ENCODE measurements at regions not wholly inside any gene's neighbourhood (a gene's known extent, or its start where the extent isn't known, plus 50 kb on each side); places are given as distances from the start of the nearest gene placed in this dataset.

DNA sequence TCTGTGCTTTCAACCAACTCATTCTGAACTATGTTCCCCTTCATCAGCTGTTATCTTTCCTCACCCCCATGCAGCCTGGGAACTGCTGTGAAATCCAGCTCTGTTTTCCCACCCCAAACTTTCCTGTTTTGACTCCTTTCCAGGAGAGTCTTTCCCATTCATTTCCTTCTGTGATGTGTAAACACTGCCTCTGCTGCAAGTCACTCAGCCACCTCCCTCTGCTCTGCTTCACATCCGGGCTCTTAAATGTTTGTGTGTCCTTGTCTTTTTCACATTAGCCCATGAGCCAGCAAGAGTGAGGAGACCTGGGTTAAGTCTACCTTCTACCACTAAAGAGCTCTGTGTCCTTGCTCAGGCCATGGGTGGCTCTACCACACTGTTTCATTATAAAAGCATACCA lies 137.5 kb downstream of the ICE1 start:
- DNase-seq (ENCODE audit: low read depth): no peak
- TF ChIP-seq, protein P1, sequence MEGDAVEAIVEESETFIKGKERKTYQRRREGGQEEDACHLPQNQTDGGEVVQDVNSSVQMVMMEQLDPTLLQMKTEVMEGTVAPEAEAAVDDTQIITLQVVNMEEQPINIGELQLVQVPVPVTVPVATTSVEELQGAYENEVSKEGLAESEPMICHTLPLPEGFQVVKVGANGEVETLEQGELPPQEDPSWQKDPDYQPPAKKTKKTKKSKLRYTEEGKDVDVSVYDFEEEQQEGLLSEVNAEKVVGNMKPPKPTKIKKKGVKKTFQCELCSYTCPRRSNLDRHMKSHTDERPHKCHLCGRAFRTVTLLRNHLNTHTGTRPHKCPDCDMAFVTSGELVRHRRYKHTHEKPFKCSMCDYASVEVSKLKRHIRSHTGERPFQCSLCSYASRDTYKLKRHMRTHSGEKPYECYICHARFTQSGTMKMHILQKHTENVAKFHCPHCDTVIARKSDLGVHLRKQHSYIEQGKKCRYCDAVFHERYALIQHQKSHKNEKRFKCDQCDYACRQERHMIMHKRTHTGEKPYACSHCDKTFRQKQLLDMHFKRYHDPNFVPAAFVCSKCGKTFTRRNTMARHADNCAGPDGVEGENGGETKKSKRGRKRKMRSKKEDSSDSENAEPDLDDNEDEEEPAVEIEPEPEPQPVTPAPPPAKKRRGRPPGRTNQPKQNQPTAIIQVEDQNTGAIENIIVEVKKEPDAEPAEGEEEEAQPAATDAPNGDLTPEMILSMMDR (IDR thresholded peaks at IDR 0.05; ENCODE audit: control insufficient read depth, insufficient read depth, low read depth, low read length, missing control alignments): no peak
- H3K4me3 ChIP-seq (ENCODE audit: control insufficient read depth, low read depth, low read length): no peak overlapping the region

DNA sequence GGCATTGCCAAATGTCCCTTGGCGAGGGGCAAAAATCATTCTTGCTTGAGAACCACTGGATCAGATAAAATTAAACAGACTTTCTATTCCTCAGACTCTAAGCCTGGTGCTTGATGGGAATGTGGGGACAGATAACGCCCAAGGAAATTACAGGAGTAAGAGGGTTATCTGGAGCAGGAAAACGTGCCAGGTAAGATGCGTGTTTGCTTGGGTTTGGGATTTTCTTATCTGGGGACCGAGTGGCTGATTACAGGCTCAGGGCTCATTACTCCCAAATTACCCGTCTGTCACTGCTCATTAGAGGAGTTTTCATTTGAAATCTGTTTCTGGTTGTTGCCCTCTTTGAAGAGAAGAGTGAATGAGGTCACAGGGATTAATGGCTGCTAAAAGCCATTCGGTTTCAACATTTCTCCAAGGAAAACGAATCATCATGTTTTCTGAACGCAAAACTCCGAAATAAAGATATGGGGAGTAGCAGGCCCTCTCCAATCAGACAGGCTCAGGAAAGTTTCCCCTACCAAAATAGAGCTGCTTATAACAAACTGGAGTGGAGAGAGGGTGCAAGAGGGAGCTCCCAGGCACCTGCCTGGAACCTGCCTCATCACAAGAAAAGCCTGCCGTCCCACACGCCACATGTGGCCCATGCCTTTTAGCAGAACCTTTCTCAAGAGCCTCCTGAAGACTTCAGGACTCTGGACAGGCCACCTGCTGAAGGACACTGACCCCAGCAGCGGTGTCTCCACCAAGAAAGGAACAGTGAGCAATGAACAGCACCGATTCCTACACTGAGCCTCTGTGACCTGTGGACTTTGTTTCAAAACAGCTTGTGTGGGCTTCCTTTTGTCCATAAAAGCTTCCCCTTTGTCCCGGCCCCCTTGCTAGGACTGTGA lies 136.4 kb downstream of the ICE1 start:
- TF ChIP-seq, protein P1 (IDR thresholded peaks at IDR 0.05; ENCODE audit: control insufficient read depth, insufficient read depth, low read depth, low read length, missing control alignments): no peak
- no peak for DNase-seq (ENCODE audit: low read depth)
- H3K4me3 ChIP-seq (ENCODE audit: control insufficient read depth, low read depth, low read length): no peak overlapping the region

DNA sequence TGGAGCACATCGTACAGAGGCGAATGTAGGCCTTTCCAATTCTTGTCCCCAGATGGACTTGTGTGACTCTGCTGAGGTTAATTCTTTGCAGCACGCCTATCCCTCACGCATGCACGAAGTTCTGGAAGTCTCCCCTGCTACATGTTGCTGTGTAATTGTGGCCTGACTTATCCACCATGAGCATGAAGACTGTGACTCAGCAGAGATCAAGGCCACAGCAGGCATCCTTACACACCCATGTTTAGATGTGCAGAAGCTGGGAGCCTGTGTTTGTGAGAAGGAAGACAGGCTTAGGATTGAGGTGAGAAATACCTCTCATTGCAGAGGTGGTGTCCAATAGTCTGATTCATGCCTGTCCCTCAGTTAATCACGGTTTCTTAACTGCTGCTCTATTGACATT lies 135.6 kb downstream of the ICE1 start:
- TF ChIP-seq, protein P1 (IDR thresholded peaks at IDR 0.05; ENCODE audit: control insufficient read depth, insufficient read depth, low read depth, low read length, missing control alignments): no peak
- DNase-seq (ENCODE audit: low read depth): no peak

DNA sequence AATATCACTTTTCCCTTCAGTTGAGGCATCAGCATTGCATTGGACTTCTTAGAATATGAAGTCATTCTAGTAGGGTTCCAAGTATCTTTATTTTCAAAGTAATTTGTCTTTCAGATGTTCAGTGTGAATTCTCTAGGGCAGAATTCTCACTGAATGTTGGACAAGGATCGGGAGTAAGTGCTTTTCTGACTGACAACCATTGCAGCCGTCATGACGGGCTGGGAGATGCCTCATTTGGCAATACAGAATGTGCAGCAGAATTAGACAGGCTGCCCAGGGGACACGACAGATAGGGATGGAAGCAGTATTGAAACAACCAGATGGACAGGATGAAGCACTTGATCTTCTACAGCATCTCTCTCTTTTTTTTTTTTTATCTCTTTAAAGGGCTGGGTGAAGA lies 129.0 kb downstream of the ICE1 start:
- no peak for DNase-seq (ENCODE audit: low read depth)
- TF ChIP-seq, protein P1 (IDR thresholded peaks at IDR 0.05; ENCODE audit: control insufficient read depth, insufficient read depth, low read depth, low read length, missing control alignments): no peak
- H3K4me3 ChIP-seq (ENCODE audit: control insufficient read depth, low read depth, low read length): no peak overlapping the region

More for the DNA sequence above, 135.6 kb downstream of the ICE1 start:
- no peak overlapping the region for H3K4me3 ChIP-seq (ENCODE audit: control insufficient read depth, low read depth, low read length)

DNA sequence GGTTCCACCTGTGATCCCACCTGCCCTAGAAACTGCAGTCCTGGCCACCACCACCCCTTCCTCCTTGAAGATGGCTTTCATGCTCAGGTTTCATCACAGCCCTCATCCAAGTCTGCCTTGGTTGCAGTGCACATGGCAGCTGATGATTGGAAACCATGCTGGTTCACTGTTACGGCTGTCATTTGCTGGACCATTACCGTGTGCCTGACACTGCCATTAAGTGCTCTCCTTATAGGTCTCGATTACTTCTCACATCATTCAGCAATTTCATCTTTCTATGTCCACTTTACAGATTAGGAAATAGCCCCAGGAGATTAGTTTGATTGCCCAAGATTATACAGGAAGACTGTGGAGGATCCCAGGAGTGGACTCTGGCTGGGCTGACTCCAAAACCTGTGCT lies 123.9 kb downstream of the ICE1 start:
- no peak for DNase-seq (ENCODE audit: low read depth)
- no peak overlapping the region for H3K4me3 ChIP-seq (ENCODE audit: control insufficient read depth, low read depth, low read length)
- TF ChIP-seq, protein P1 (IDR thresholded peaks at IDR 0.05; ENCODE audit: control insufficient read depth, insufficient read depth, low read depth, low read length, missing control alignments): no peak

DNA sequence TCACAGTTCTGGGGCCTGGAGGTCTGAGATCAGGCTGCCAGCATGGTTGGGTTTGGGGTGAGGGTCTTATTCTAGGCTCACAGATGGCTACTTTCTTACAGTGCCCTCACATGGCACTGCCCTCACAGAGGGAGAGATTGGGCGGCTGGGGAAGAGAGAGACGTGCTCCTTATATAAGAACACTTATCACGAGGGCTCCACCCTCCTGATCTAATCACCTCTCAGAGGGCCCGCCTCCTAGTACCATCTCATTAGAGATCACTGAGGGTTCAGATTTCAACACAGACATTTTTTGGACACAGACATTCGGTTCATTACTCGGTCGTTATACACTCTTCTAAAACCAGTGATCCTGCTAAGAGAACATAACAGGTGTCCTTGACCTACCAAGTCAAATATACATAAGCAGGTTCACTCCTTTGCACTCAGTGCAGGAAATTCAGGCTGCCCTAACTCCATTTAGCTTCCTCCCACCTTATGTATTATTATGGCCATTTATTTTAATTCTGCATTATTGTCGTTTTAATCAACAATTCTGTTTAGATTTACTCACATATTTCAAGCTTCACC lies 121.7 kb downstream of the ICE1 start:
- no peak for DNase-seq (ENCODE audit: low read depth)
- H3K4me3 ChIP-seq (ENCODE audit: control insufficient read depth, low read depth, low read length): no peak overlapping the region

More for the DNA sequence above, 121.7 kb downstream of the ICE1 start:
- TF ChIP-seq, protein P1 (IDR thresholded peaks at IDR 0.05; ENCODE audit: control insufficient read depth, insufficient read depth, low read depth, low read length, missing control alignments): no peak

Data from AG09309 (cell line).